Heart left ventricle (tissue), 13 donors: ENCODE measurements at regions not wholly inside any gene's neighbourhood (a gene's known extent, or its start where the extent isn't known, plus 50 kb on each side); places are given as distances from the start of the nearest gene placed in this dataset.

Source experiments
- POLR2A ChIP-seq, 2 donors: fragments of 450-650 bp; IDR thresholded peaks; one replicate each; pipeline ENCODE4 v1.6.1; 2017; ENCODE audit warnings: antibody characterized with exemption in 2 of 2, mild to moderate bottlenecking in 2 of 2, moderate library complexity in 2 of 2
- TF ChIP-seq, protein P1 (sequence below), 12 donors: fragments of 200-600 bp; sonication (generic) in 4 of 12; IDR thresholded peaks; one replicate each; pipeline versions ENCODE4 v1.5.0 to v1.8.0; 2018 to 2022; ENCODE audit warnings: antibody characterized with exemption in 12 of 12, mild to moderate bottlenecking in 5 of 12
- donor health status: ischemic (EF 13 %, LVEDD 7.1; RV severe dilation, severe dysfunction).
- donor health status: DM: no; HTN: yes; CAD: no.
- donor health status: DM: no; HTN: no; CAD: no.
- donor health status: ischemic (EF 25% LVEDD 6.9; RV normal size, moderate dysfunction).
- donor health status: ischemic (EF 25% LVEDD 5.7; RV mildly dilated, moderate dysfunction).
- donor health status: ischemic (EF 35%, LVEDD 5.7; RV mildly dilated, moderate dysfunction).
- donor health status: nonischemic (EF 11% LVEDD 7.7; RV severe dilation, severe dysfunction).
- donor health status: DM: yes; HTN: yes; CAD: no.
- donor health status: PGD.
- donor health status: ischemic (EF 29% LVEDD 5.4; RV normal size, mild dysfunction).
- donor health status: nonischemic (EF 23%, LVEDD 6.1; RV moderate dilation, normal function).

DNA sequence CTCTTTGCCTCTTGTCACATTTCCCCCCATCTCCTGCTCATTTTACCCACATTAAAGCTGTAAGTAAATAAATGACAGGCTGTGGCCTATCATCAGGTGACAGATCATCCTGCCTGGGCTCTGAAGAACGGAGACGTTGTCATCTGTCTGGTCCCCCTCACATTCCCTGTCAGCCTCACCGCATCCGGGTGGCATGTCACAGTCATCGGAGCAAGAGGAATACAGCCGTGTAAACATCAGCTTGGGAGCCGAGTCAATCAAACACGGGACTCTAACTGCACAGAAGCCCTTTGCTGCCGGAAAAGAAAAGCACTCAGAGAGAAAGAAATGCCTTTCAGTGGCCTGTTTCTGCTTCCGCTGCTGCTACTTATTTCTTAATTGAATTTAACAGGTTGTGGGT, 371.9 kb upstream of the ID4 start:
- no peak for TF ChIP-seq POLR2A (IDR thresholded peaks at IDR 0.05)
- TF ChIP-seq, protein P1, sequence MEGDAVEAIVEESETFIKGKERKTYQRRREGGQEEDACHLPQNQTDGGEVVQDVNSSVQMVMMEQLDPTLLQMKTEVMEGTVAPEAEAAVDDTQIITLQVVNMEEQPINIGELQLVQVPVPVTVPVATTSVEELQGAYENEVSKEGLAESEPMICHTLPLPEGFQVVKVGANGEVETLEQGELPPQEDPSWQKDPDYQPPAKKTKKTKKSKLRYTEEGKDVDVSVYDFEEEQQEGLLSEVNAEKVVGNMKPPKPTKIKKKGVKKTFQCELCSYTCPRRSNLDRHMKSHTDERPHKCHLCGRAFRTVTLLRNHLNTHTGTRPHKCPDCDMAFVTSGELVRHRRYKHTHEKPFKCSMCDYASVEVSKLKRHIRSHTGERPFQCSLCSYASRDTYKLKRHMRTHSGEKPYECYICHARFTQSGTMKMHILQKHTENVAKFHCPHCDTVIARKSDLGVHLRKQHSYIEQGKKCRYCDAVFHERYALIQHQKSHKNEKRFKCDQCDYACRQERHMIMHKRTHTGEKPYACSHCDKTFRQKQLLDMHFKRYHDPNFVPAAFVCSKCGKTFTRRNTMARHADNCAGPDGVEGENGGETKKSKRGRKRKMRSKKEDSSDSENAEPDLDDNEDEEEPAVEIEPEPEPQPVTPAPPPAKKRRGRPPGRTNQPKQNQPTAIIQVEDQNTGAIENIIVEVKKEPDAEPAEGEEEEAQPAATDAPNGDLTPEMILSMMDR (IDR thresholded peaks at IDR 0.05): no peak
